ENCODE measurements at regions not wholly inside any gene's neighbourhood (a gene's known extent, or its start where the extent isn't known, plus 50 kb on each side); places are given as distances from the start of the nearest gene placed in this dataset.

DNA sequence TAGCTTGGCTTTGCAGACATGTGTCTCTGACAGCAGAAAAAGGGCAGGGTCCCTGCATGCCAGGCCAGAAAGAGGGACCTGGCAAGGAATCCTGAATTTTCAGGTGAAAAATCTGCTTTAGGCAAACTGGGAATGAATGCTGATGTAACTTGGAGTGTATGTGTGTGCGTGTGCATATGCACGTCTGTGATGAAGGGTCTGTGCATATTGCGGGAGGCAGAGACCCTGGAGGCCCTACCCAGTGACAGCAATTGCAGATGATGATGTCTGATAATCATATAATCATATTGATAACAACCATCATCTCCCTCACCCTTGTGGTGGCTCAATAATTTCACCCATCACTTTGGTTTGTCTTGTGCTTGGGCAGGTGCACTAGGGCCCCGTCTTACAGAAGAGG lies 80.7 kb upstream of the SDK2 start:
- intact Hi-C loops (cut with DNase I): no loop called here
- WGBS, 2 donors: 75 to 100% methylated on average over 3 to 4 of the region's 4 CpGs
- no peak overlapping the region for H3K4me3 ChIP-seq
- no peak overlapping the region for H3K27ac ChIP-seq
- peaks cover 0 to 24% (median 0%) of the 10 kb centered on the region in 4 donors for H3K27me3 ChIP-seq
- no peak for DNase-seq
- H3K9me3 ChIP-seq: no peaks in the 10 kb centered on the region
- TF ChIP-seq POLR2A (IDR thresholded peaks at IDR 0.05): no peak
- TF ChIP-seq, protein P1, sequence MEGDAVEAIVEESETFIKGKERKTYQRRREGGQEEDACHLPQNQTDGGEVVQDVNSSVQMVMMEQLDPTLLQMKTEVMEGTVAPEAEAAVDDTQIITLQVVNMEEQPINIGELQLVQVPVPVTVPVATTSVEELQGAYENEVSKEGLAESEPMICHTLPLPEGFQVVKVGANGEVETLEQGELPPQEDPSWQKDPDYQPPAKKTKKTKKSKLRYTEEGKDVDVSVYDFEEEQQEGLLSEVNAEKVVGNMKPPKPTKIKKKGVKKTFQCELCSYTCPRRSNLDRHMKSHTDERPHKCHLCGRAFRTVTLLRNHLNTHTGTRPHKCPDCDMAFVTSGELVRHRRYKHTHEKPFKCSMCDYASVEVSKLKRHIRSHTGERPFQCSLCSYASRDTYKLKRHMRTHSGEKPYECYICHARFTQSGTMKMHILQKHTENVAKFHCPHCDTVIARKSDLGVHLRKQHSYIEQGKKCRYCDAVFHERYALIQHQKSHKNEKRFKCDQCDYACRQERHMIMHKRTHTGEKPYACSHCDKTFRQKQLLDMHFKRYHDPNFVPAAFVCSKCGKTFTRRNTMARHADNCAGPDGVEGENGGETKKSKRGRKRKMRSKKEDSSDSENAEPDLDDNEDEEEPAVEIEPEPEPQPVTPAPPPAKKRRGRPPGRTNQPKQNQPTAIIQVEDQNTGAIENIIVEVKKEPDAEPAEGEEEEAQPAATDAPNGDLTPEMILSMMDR (IDR thresholded peaks at IDR 0.05): no peak
- H3K4me1 ChIP-seq: no peaks in the 10 kb centered on the region
- no peaks in the 10 kb centered on the region for H3K36me3 ChIP-seq

DNA sequence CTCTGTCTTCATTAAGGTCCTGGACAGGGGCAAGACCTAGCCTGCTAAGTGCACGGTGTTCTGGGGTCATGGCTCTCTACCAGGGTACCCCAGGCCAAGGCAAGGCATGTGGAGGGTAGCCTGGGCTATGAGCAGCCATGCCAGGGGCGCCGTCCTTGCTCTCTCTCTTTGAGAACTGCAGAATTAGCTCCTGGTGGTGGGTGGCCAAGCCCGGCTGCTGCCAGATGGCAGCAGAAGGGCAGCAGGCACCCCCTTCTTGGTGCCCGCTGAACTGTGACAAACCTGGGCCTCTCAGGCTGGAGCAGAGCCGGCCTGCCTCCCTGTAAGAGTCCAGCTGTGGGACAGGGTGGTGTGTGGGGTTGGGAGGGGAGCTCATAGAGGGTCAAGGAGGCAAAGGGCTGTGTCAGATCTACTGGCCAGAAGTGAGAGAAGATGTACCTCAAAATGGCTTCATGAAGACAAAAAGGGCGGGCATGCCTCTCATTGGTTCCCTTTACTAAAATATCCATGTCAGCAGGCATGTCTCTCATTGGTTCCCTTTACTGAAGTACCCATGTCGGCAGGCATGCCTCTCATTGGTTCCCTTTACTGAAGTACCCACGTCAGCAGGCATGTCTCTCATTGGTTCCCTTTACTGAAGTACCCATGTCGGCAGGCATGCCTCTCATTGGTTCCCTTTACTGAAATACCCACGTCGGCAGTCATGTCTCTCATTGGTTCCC lies 81.7 kb upstream of the SDK2 start:
- no peak overlapping the region for H3K4me3 ChIP-seq
- no peaks in the 10 kb centered on the region for H3K4me1 ChIP-seq
- no peaks in the 10 kb centered on the region for H3K36me3 ChIP-seq
- intact Hi-C loops (cut with DNase I): no loop called here
- H3K27me3 ChIP-seq: peaks cover 0 to 25% (median 0%) of the 10 kb centered on the region in 4 donors
- no peak overlapping the region for H3K27ac ChIP-seq
- peaks cover 0 to 9% (median 7%) of the 10 kb centered on the region in 3 donors for H3K9me3 ChIP-seq
- WGBS, 2 donors: 79 to 84% methylated on average over 3 to 8 of the region's 12 CpGs
- TF ChIP-seq POLR2A (IDR thresholded peaks at IDR 0.05): no peak
- TF ChIP-seq, protein P1 (IDR thresholded peaks at IDR 0.05): no peak
- no peak for DNase-seq

DNA sequence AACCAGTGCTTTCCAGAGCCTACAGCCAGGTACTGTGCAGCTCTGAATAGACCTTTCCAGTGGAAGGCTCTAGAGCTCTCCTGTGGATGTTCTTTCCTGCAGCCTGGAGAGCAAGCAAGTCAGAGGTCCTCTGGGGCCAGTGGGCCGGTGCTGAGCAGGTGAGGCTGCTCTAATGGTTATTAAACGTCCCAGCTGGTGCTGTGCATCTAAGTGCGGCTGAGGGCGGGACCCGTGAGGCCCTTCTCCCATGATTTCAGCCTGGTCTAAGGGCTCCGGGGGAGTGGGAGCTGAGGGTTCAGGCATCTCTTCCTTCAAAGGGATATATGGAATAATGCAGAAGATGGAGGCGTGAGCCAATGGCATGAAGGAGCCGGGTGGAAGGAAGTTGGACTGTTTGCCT lies 83.7 kb upstream of the SDK2 start:
- peaks cover 0 to 31% (median 0%) of the 10 kb centered on the region in 4 donors for H3K27me3 ChIP-seq
- intact Hi-C loops (cut with DNase I): no loop called here
- no peaks in the 10 kb centered on the region for H3K36me3 ChIP-seq
- H3K4me1 ChIP-seq: no peaks in the 10 kb centered on the region
- no peak for DNase-seq
- 60% methylated on average over 5 of the region's 8 CpGs; no CpG with 5 or more reads in 1 of the 2 donors for WGBS, 2 donors
- peaks cover 0 to 16% (median 11%) of the 10 kb centered on the region in 3 donors for H3K9me3 ChIP-seq
- no peak overlapping the region for H3K4me3 ChIP-seq
- TF ChIP-seq, protein P1 (IDR thresholded peaks at IDR 0.05): no peak
- no peak for TF ChIP-seq POLR2A (IDR thresholded peaks at IDR 0.05)
- H3K27ac ChIP-seq: no peak overlapping the region

DNA sequence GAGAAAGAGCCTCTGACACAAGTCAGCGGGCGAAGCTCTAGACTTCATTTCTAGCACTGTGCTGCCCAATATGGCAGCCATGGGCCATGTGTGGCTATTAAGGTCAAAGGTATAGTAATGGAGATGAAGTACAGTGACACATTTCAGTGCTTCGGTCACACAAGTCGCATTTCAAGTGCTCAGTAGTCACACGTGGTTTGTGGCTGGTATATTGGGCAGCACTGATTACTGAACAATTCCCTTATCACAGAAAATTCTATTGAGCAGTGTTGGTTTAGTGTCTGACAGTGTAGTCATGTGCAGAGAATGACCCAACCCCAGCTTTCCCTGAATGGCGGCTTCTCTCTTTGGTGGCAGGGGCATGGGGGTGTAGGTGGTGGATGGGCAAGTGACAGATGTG lies 84.9 kb upstream of the SDK2 start:
- Histone ChIP-seq H3K27me3 (peaks cover 0 to 43% (median 0%) of the 10 kb centered on the region in 4 donors), H3K27ac (no peak overlapping the region), H3K4me3 (no peak overlapping the region), H3K36me3 (no peaks in the 10 kb centered on the region), H3K9me3 (peaks cover 0 to 16% (median 11%) of the 10 kb centered on the region in 3 donors), H3K4me1 (no peaks in the 10 kb centered on the region)
- intact Hi-C loops (cut with DNase I): no loop called here
- 90 to 92% methylated on average over 4 of the region's 6 CpGs for WGBS, 2 donors
- no peak for TF ChIP-seq POLR2A (IDR thresholded peaks at IDR 0.05)
- TF ChIP-seq, protein P1 (IDR thresholded peaks at IDR 0.05): no peak
- DNase-seq: no peak

DNA sequence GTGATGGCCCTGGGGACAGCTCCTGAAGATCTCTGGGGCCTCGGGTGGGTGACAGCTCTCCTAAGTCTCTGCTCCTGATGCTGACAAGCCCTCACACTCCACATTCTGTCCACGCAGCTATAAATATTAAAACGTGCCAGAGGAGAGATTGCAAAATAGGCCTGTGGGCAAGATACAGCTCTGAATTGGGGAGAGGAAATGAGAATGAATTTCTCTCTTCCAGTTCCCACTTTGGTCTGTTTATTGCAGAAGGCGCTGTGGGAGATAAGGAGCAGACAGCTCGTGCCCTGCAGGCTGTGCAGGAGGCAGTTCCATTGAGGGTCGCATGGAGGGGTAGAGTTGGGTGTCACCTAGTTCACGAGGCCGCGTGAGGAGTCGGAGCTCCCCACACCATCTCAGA lies 87.5 kb upstream of the SDK2 start:
- Histone ChIP-seq H3K27ac (no peak overlapping the region), H3K36me3 (no peaks in the 10 kb centered on the region), H3K9me3 (peaks cover 0 to 16% (median 11%) of the 10 kb centered on the region in 3 donors), H3K4me3 (no peak overlapping the region), H3K4me1 (no peaks in the 10 kb centered on the region), H3K27me3 (peaks cover 0 to 65% (median 0%) of the 10 kb centered on the region in 4 donors)
- no peak for DNase-seq
- WGBS, 2 donors: 54% methylated on average over 10 of the region's 10 CpGs; no CpG with 5 or more reads in 1 of the 2 donors
- TF ChIP-seq, protein P1 (IDR thresholded peaks at IDR 0.05): no peak
- TF ChIP-seq POLR2A (IDR thresholded peaks at IDR 0.05): no peak
- intact Hi-C loops (cut with DNase I): no loop called here

Measured in esophagus squamous epithelium (tissue), 5 donors.